ENCODE measurements at regions not wholly inside any gene's neighbourhood (a gene's known extent, or its start where the extent isn't known, plus 50 kb on each side); places are given as distances from the start of the nearest gene placed in this dataset.

DNA sequence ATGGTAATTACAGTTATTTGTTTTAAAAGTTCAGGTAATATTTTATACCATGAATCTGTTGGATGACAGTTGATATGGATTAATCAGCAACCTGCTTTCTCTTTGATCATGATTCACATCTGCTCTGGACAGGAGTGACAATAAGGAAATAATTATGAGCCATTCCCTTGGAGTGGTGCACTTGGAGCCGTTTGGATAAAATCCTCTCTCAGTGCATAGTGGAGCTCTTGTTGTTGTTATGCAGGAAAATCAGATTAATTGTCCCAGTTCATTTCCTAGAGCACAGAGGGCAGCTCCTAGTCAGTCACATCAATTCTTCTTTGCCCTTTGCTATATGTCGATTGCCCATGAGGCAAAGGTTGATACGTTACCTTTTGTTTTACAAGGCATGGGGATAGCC is 668.3 kb upstream of the NR3C2 start:
- intact Hi-C loops (cut with micrococcal nuclease; ENCODE audit: unreplicated experiment): no loop called here
- no peaks in the 10 kb centered on the region for H3K36me3 ChIP-seq (replicated peaks in 1 of 2; ENCODE audit: control insufficient read depth in 1 of 2, insufficient read depth in 2 of 2, low read length in 2 of 2)
- no peak overlapping the region for H3K4me2 ChIP-seq (ENCODE audit: low read depth, low read length)
- no peaks in the 10 kb centered on the region for H3K27me3 ChIP-seq (ENCODE audit: control insufficient read depth in 1 of 2, insufficient read depth in 2 of 2, low read length in 2 of 2)
- no peak overlapping the region for H3K9ac ChIP-seq (ENCODE audit: insufficient read depth, low read depth, low read length)
- peaks cover 38% of the 10 kb centered on the region; the same call in 1 of the 2 replicates for H3K9me3 ChIP-seq (ENCODE audit: low read length)
- in situ Hi-C loops (cut with HindIII; ENCODE audit: extremely low pct_ligation_motif_present, low pct_unique_long_range_greater_than_20kb): no loop called here
- ChIA-PET POLR2A (no interaction called here), CTCF (ENCODE audit: low intra/inter-chr PET ratio, low total read pairs) (no interaction called here)
- H3K79me2 ChIP-seq (ENCODE audit: insufficient read depth, low read length): no peaks in the 10 kb centered on the region
- H4K20me1 ChIP-seq (ENCODE audit: insufficient read depth, low read length): no peaks in the 10 kb centered on the region
- WGBS (ENCODE audit: low lambda C conversion rate): 0% methylated on average over 3 of the region's 3 CpGs
- no peak overlapping the region for H3K27ac ChIP-seq (ENCODE audit: extremely low read length, insufficient read depth, low read length)
- H2AFZ ChIP-seq (ENCODE audit: low read length): no peak overlapping the region
- FAIRE-seq (no peak), ATAC-seq (no peak), DNase-seq (ENCODE audit: low spot score) (no peak)
- H3K4me1 ChIP-seq (ENCODE audit: insufficient read depth, low read length): no peaks in the 10 kb centered on the region
- no peak overlapping the region for H3K4me3 ChIP-seq (replicated peaks in 1 of 3; ENCODE audit: insufficient read depth in 1 of 3, low read depth in 2 of 3, low read length in 3 of 3)
- TF ChIP-seq, protein P1, sequence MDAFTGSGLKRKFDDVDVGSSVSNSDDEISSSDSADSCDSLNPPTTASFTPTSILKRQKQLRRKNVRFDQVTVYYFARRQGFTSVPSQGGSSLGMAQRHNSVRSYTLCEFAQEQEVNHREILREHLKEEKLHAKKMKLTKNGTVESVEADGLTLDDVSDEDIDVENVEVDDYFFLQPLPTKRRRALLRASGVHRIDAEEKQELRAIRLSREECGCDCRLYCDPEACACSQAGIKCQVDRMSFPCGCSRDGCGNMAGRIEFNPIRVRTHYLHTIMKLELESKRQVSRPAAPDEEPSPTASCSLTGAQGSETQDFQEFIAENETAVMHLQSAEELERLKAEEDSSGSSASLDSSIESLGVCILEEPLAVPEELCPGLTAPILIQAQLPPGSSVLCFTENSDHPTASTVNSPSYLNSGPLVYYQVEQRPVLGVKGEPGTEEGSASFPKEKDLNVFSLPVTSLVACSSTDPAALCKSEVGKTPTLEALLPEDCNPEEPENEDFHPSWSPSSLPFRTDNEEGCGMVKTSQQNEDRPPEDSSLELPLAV (CRISPR knock-in tag; conservative IDR thresholded peaks at IDR 0.05; ENCODE audit: low read depth): no peak
- no peak for TF ChIP-seq FOXM1 (CRISPR knock-in tag; IDR thresholded peaks at IDR 0.05)
- TF ChIP-seq, protein P2, sequence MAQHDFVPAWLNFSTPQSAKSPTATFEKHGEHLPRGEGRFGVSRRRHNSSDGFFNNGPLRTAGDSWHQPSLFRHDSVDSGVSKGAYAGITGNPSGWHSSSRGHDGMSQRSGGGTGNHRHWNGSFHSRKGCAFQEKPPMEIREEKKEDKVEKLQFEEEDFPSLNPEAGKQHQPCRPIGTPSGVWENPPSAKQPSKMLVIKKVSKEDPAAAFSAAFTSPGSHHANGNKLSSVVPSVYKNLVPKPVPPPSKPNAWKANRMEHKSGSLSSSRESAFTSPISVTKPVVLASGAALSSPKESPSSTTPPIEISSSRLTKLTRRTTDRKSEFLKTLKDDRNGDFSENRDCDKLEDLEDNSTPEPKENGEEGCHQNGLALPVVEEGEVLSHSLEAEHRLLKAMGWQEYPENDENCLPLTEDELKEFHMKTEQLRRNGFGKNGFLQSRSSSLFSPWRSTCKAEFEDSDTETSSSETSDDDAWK (CRISPR knock-in tag; IDR thresholded peaks at IDR 0.05): no peak
- TF ChIP-seq MED13 (CRISPR knock-in tag; IDR thresholded peaks at IDR 0.05): no peak
- TF ChIP-seq SMYD3 (CRISPR knock-in tag; IDR thresholded peaks at IDR 0.05): no peak
- TF ChIP-seq ZNF670 (CRISPR knock-in tag; IDR thresholded peaks at IDR 0.05; ENCODE audit: borderline replicate concordance): no peak
- no TSS peak for BruUV-seq (replicated peaks)

DNA sequence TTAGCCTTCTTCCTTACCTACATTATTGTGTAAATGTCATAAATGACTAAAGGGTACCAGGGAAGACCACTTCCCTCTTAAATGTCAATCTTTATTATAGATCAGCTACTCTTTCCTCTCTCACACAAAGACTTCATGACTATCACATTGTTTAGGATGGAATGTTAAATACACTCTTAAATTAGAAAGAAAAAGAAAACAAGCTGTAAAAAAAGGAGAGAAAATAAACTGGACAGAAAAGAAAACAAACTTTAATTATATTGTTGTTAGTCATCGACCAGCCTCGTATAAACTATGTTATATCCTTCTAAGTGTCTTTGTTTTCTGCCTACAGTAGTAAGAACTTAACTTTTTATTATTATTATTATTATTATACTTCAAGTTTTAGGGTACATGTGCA is 666.4 kb upstream of the NR3C2 start:
- DNase-seq (ENCODE audit: low spot score): no peak
- no peak for ATAC-seq
- Histone ChIP-seq H3K4me1 (ENCODE audit: insufficient read depth, low read length) (no peaks in the 10 kb centered on the region), H3K27ac (ENCODE audit: extremely low read length, insufficient read depth, low read length) (no peak overlapping the region), H3K4me3 (replicated peaks in 1 of 3; ENCODE audit: insufficient read depth in 1 of 3, low read depth in 2 of 3, low read length in 3 of 3) (no peak overlapping the region), H3K79me2 (ENCODE audit: insufficient read depth, low read length) (no peaks in the 10 kb centered on the region), H3K9ac (ENCODE audit: insufficient read depth, low read depth, low read length) (no peak overlapping the region), H3K9me3 (ENCODE audit: low read length) (peaks cover 54% of the 10 kb centered on the region), H3K36me3 (replicated peaks in 1 of 2; ENCODE audit: control insufficient read depth in 1 of 2, insufficient read depth in 2 of 2, low read length in 2 of 2) (no peaks in the 10 kb centered on the region), H4K20me1 (ENCODE audit: insufficient read depth, low read length) (no peaks in the 10 kb centered on the region), H2AFZ (ENCODE audit: low read length) (no peak overlapping the region), H3K27me3 (ENCODE audit: control insufficient read depth in 1 of 2, insufficient read depth in 2 of 2, low read length in 2 of 2) (no peaks in the 10 kb centered on the region), H3K4me2 (ENCODE audit: low read depth, low read length) (no peak overlapping the region)
- CTCF ChIA-PET (ENCODE audit: low intra/inter-chr PET ratio, low total read pairs): no interaction called here
- POLR2A ChIA-PET: no interaction called here
- WGBS (ENCODE audit: low lambda C conversion rate): 0% methylated on average over 2 of the region's 2 CpGs
- intact Hi-C loops (cut with micrococcal nuclease; ENCODE audit: unreplicated experiment) (no loop called here), in situ Hi-C loops (cut with HindIII; ENCODE audit: extremely low pct_ligation_motif_present, low pct_unique_long_range_greater_than_20kb) (no loop called here)
- no peak for FAIRE-seq
- no TSS peak for BruUV-seq (replicated peaks)
- TF ChIP-seq ZNF564 (CRISPR knock-in tag; IDR thresholded peaks at IDR 0.05): no peak

All from HepG2 (cell line).